ENCODE measurements at regions not wholly inside any gene's neighbourhood (a gene's known extent, or its start where the extent isn't known, plus 50 kb on each side); places are given as distances from the start of the nearest gene placed in this dataset.

- TF ChIP-seq NANOG (IDR thresholded peaks at IDR 0.05; ENCODE audit: borderline replicate concordance) = no peak
- TF ChIP-seq EZH2phosphoT487 (IDR thresholded peaks at IDR 0.05; ENCODE audit: unreplicated experiment) = no peak
Observed at GRCh38 chr5:27503813-27504212, 465.4 kb upstream of the CDH9 start (continued).

- no peak for DNase-seq (ENCODE audit: low spot score)
Observed at GRCh38 chr5:27502236-27502635, 463.9 kb upstream of the CDH9 start.

More at GRCh38 chr5:27502236-27502635, 463.9 kb upstream of the CDH9 start:
- Histone ChIP-seq H4K20me1 (replicated peaks; ENCODE audit: insufficient read depth) (no peaks in the 10 kb centered on the region), H3K4me3 (no peak overlapping the region), H2AFZ (no peak overlapping the region), H3K9me2 (ENCODE audit: insufficient read depth) (no peaks in the 10 kb centered on the region; the same call in 1 of the 2 replicates), H3K27ac (ENCODE audit: low read depth) (no peak overlapping the region), H3K79me2 (replicated peaks; ENCODE audit: insufficient read depth) (no peaks in the 10 kb centered on the region), H3K4me1 (ENCODE audit: insufficient read depth) (no peaks in the 10 kb centered on the region), H3K36me3 (ENCODE audit: insufficient read depth) (no peaks in the 10 kb centered on the region), H3K4me2 (no peak overlapping the region), H3F3A (replicated peaks; ENCODE audit: low read depth) (no peaks in the 10 kb centered on the region), H3K27me3 (ENCODE audit: insufficient read depth) (no peaks in the 10 kb centered on the region)
- Mint-ChIP-seq H3K4me1 (no peaks in the 10 kb centered on the region), H3K4me3 (no peak overlapping the region), H3K27me3 (ENCODE audit: insufficient read depth, low read depth, poor library complexity) (no peaks in the 10 kb centered on the region), H3K9me3 (no peaks in the 10 kb centered on the region), H3K27ac (no peak overlapping the region), H3K36me3 (ENCODE audit: low read depth) (no peaks in the 10 kb centered on the region)
- TF ChIP-seq POLR2AphosphoS5 (IDR thresholded peaks at IDR 0.05; ENCODE audit: low read depth) (no peak), EZH2 (IDR thresholded peaks at IDR 0.05; ENCODE audit: low read depth, unreplicated experiment) (no peak), REST (IDR thresholded peaks at IDR 0.05; ENCODE audit: unreplicated experiment) (no peak), ZNF331 (CRISPR knock-in tag; IDR thresholded peaks at IDR 0.05; ENCODE audit: low read depth) (no peak), ZNF462 (CRISPR knock-in tag; IDR thresholded peaks at IDR 0.05) (no peak), CREB1 (CRISPR knock-in tag; IDR thresholded peaks at IDR 0.05; ENCODE audit: low read depth) (no peak), JUNB (IDR thresholded peaks at IDR 0.05; ENCODE audit: unreplicated experiment) (no peak), ZNF114 (CRISPR knock-in tag; IDR thresholded peaks at IDR 0.05) (no peak), STAT1 (IDR thresholded peaks at IDR 0.05; ENCODE audit: unreplicated experiment) (no peak), EZH2phosphoT487 (IDR thresholded peaks at IDR 0.05; ENCODE audit: unreplicated experiment) (no peak), ETS1 (IDR thresholded peaks at IDR 0.05) (no peak), CTCF (conservative IDR thresholded peaks at IDR 0.05; ENCODE audit: low read depth in 2 of 2) (no peak)
- no peak for ATAC-seq

All from GM23338 (cell line).